Subcutaneous abdominal adipose tissue (tissue), 5 donors: ENCODE measurements at regions not wholly inside any gene's neighbourhood (a gene's known extent, or its start where the extent isn't known, plus 50 kb on each side); places are given as distances from the start of the nearest gene placed in this dataset.

ENCODE experiments used
- H3K27ac ChIP-seq: one replicate; pipeline ENCODE4 v1.7.0; 2013; ENCODE audit warnings: low read depth, mild to moderate bottlenecking, inconsistent platforms, low read length, moderate library complexity
- H3K27me3 ChIP-seq, 5 donors: one replicate each; pipeline ENCODE4 v1.7.0; 2013; ENCODE audit warnings: low read length in 5 of 5, inconsistent platforms in 1 of 5; ENCODE audit not compliant: control insufficient read depth in 5 of 5, insufficient read depth in 4 of 5
- H3K36me3 ChIP-seq, 5 donors: one replicate each; pipeline ENCODE4 v1.7.0; 2013; ENCODE audit warnings: low read length in 5 of 5; ENCODE audit not compliant: control insufficient read depth in 5 of 5, insufficient read depth in 5 of 5
- H3K4me1 ChIP-seq, 5 donors: one replicate each; pipeline ENCODE4 v1.7.0; 2013; ENCODE audit warnings: low read length in 5 of 5, mild to moderate bottlenecking in 3 of 5, moderate library complexity in 1 of 5; ENCODE audit not compliant: control insufficient read depth in 5 of 5, insufficient read depth in 5 of 5
- H3K4me3 ChIP-seq, 5 donors: one replicate each; pipeline ENCODE4 v1.7.0; 2013; ENCODE audit warnings: low read length in 5 of 5, low read depth in 1 of 5
- H3K9ac ChIP-seq, 5 donors: one replicate each; pipeline ENCODE4 v1.7.0; 2013; ENCODE audit warnings: low read length in 5 of 5, mild to moderate bottlenecking in 4 of 5, moderate library complexity in 3 of 5
- H3K9me3 ChIP-seq, 5 donors: one replicate each; pipeline ENCODE4 v1.7.0; 2013; ENCODE audit warnings: low read length in 5 of 5; ENCODE audit not compliant: control insufficient read depth in 5 of 5
- donor health status: healthy.
- donor health status: healthy.
- donor health status: healthy.
- donor health status: healthy.
- donor health status: healthy.

GRCh38 chr9:85359161-85359560, 382.6 kb downstream of the AGTPBP1 start:
- Histone ChIP-seq H3K4me3 (no peak overlapping the region), H3K4me1 (no peaks in the 10 kb centered on the region), H3K9ac (no peak overlapping the region), H3K9me3 (peaks cover 0 to 4% (median 2%) of the 10 kb centered on the region in 5 donors), H3K27me3 (peaks cover 0 to 4% (median 0%) of the 10 kb centered on the region in 5 donors), H3K36me3 (no peaks in the 10 kb centered on the region), H3K27ac (no peak overlapping the region)

- H3K9me3 ChIP-seq: no peaks in the 10 kb centered on the region
- no peaks in the 10 kb centered on the region for H3K36me3 ChIP-seq
- H3K27ac ChIP-seq: no peak overlapping the region
- no peak overlapping the region for H3K9ac ChIP-seq
- no peaks in the 10 kb centered on the region for H3K27me3 ChIP-seq
- H3K4me1 ChIP-seq: no peaks in the 10 kb centered on the region
- no peak overlapping the region for H3K4me3 ChIP-seq
Observed at GRCh38 chr9:85349046-85349445, 392.7 kb downstream of the AGTPBP1 start.

GRCh38 chr9:85347541-85347940, 394.2 kb downstream of the AGTPBP1 start:
- Histone ChIP-seq H3K4me1 (no peaks in the 10 kb centered on the region), H3K27ac (no peak overlapping the region), H3K27me3 (peaks cover 0 to 1% (median 0%) of the 10 kb centered on the region in 5 donors), H3K36me3 (no peaks in the 10 kb centered on the region), H3K4me3 (no peak overlapping the region), H3K9ac (no peak overlapping the region), H3K9me3 (no peaks in the 10 kb centered on the region)

GRCh38 chr9:85344901-85345300, 396.9 kb downstream of the AGTPBP1 start:
- Histone ChIP-seq H3K9me3 (no peaks in the 10 kb centered on the region), H3K27me3 (peaks cover 0 to 2% (median 0%) of the 10 kb centered on the region in 5 donors), H3K4me3 (no peak overlapping the region), H3K36me3 (no peaks in the 10 kb centered on the region), H3K27ac (no peak overlapping the region), H3K4me1 (no peaks in the 10 kb centered on the region), H3K9ac (no peak overlapping the region)

GRCh38 chr9:85339338-85339737, 402.4 kb downstream of the AGTPBP1 start:
- H3K4me3 ChIP-seq: no peak overlapping the region
- H3K9ac ChIP-seq: no peak overlapping the region
- peaks cover 0 to 2% (median 0%) of the 10 kb centered on the region in 5 donors for H3K27me3 ChIP-seq
- no peak overlapping the region for H3K27ac ChIP-seq
- no peaks in the 10 kb centered on the region for H3K36me3 ChIP-seq
- H3K4me1 ChIP-seq: no peaks in the 10 kb centered on the region
- H3K9me3 ChIP-seq: no peaks in the 10 kb centered on the region

GRCh38 chr9:85334228-85334627, 407.5 kb downstream of the AGTPBP1 start:
- Histone ChIP-seq H3K9me3 (no peaks in the 10 kb centered on the region), H3K36me3 (no peaks in the 10 kb centered on the region), H3K9ac (no peak overlapping the region), H3K27ac (no peak overlapping the region), H3K27me3 (no peaks in the 10 kb centered on the region), H3K4me3 (no peak overlapping the region), H3K4me1 (no peaks in the 10 kb centered on the region)

GRCh38 chr9:85332487-85332886, 409.3 kb downstream of the AGTPBP1 start:
- H3K9me3 ChIP-seq: no peaks in the 10 kb centered on the region
- no peaks in the 10 kb centered on the region for H3K27me3 ChIP-seq
- H3K27ac ChIP-seq: no peak overlapping the region
- no peak overlapping the region for H3K9ac ChIP-seq
- H3K4me1 ChIP-seq: no peaks in the 10 kb centered on the region
- no peaks in the 10 kb centered on the region for H3K36me3 ChIP-seq
- no peak overlapping the region for H3K4me3 ChIP-seq

- H3K9me3 ChIP-seq: no peaks in the 10 kb centered on the region
- H3K4me1 ChIP-seq: no peaks in the 10 kb centered on the region
- no peak overlapping the region for H3K4me3 ChIP-seq
- no peaks in the 10 kb centered on the region for H3K36me3 ChIP-seq
- no peak overlapping the region for H3K27ac ChIP-seq
- no peak overlapping the region for H3K9ac ChIP-seq
- H3K27me3 ChIP-seq: no peaks in the 10 kb centered on the region
Observed at GRCh38 chr9:85331626-85332025, 410.1 kb downstream of the AGTPBP1 start.

GRCh38 chr9:85322592-85322991, 419.2 kb downstream of the AGTPBP1 start:
- Histone ChIP-seq H3K27me3 (no peaks in the 10 kb centered on the region), H3K4me1 (no peaks in the 10 kb centered on the region), H3K9me3 (peaks cover 0 to 13% (median 0%) of the 10 kb centered on the region in 5 donors), H3K36me3 (no peaks in the 10 kb centered on the region), H3K4me3 (no peak overlapping the region), H3K9ac (no peak overlapping the region), H3K27ac (no peak overlapping the region)

GRCh38 chr9:85321561-85321960, 420.2 kb downstream of the AGTPBP1 start:
- Histone ChIP-seq H3K27me3 (no peaks in the 10 kb centered on the region), H3K9me3 (peaks cover 0 to 13% (median 0%) of the 10 kb centered on the region in 5 donors), H3K4me1 (no peaks in the 10 kb centered on the region), H3K27ac (no peak overlapping the region), H3K36me3 (no peaks in the 10 kb centered on the region), H3K4me3 (no peak overlapping the region), H3K9ac (no peak overlapping the region)
